Activated naive CD8-positive, alpha-beta T cell treated with anti-CD3 and anti-CD28 coated beads for 36 hours (primary cell): ENCODE measurements at regions not wholly inside any gene's neighbourhood (a gene's known extent, or its start where the extent isn't known, plus 50 kb on each side); places are given as distances from the start of the nearest gene placed in this dataset.

ENCODE experiments used
- DNase-seq: peaks from one replicate; pipeline ENCODE4 v3.0.0; 2021
- H3K27ac Mint-ChIP-seq: one replicate; pipeline ENCODE4 v1.8.0; 2022; ENCODE audit warnings: mild to moderate bottlenecking, moderate library complexity, mixed read lengths
- H3K27me3 Mint-ChIP-seq: one replicate; pipeline ENCODE4 v1.8.0; 2022; ENCODE audit warnings: mild to moderate bottlenecking, mixed read lengths
- H3K36me3 Mint-ChIP-seq: one replicate; pipeline ENCODE4 v1.8.0; 2021; ENCODE audit warnings: mild to moderate bottlenecking, mixed read lengths
- H3K4me1 Mint-ChIP-seq: one replicate; pipeline ENCODE4 v1.8.0; 2021; ENCODE audit warnings: mixed read lengths
- H3K4me3 Mint-ChIP-seq: one replicate; pipeline ENCODE4 v1.8.0; 2022; ENCODE audit warnings: mild to moderate bottlenecking, moderate library complexity, mixed read lengths
- H3K9me3 Mint-ChIP-seq: one replicate; pipeline ENCODE4 v1.8.0; 2022; ENCODE audit warnings: mixed read lengths

DNA sequence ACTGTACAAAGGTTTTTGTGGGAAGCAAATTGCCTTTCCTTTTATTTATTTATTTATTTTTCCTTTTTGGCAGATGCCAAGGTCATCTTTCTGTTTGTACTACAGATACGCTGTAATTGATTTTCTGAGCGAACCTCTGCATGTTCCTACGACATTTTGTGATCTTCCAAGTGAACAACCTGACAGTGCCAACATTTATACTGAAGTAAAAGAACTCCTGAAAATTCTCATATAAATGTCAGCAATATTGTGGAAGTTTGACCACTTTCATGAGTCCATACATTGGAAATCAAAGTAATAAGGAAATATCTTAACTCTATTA is 86.8 kb upstream of the EEPD1 start:
- H3K27ac Mint-ChIP-seq = no peak overlapping the region
- no peaks in the 10 kb centered on the region for H3K9me3 Mint-ChIP-seq
- H3K4me1 Mint-ChIP-seq = no peaks in the 10 kb centered on the region
- H3K27me3 Mint-ChIP-seq = no peaks in the 10 kb centered on the region
- H3K36me3 Mint-ChIP-seq = no peaks in the 10 kb centered on the region
- H3K4me3 Mint-ChIP-seq = no peak overlapping the region
- DNase-seq = no peak

DNA sequence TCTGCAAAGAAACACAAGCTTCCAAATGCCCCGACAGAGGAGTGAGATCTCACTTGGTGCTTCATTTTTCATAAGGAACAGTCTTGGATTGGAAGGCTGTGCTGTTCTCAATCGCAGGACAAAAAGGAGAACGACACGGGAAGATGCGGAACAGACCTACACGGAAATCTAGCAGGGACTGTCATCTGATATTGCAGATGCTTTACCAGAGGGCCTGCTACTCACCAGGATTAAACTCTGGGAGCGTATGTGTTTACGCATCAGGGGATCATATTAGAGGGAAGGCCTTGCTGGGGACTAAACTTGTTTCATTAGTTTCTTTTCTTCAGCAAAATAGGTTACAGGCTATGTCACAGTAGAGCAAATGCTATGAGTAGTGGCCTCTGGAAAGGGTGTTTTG is 82.8 kb upstream of the EEPD1 start:
- Mint-ChIP-seq H3K36me3 (no peaks in the 10 kb centered on the region), H3K4me3 (no peak overlapping the region), H3K9me3 (no peaks in the 10 kb centered on the region), H3K4me1 (no peaks in the 10 kb centered on the region), H3K27ac (no peak overlapping the region), H3K27me3 (no peaks in the 10 kb centered on the region)
- DNase-seq = no peak

- H3K27me3 Mint-ChIP-seq = no peaks in the 10 kb centered on the region
- no peak overlapping the region for H3K4me3 Mint-ChIP-seq
- H3K27ac Mint-ChIP-seq = no peak overlapping the region
- no peaks in the 10 kb centered on the region for H3K9me3 Mint-ChIP-seq
- H3K4me1 Mint-ChIP-seq = no peaks in the 10 kb centered on the region
- H3K36me3 Mint-ChIP-seq = no peaks in the 10 kb centered on the region
- DNase-seq = no peak
These were observed 81.4 kb upstream of the EEPD1 start for GRCh38 chr7:36071605-36072004.

GRCh38 chr7:36072620-36073019 is 80.4 kb upstream of the EEPD1 start:
- no peak for DNase-seq
- Mint-ChIP-seq H3K4me3 (no peak overlapping the region), H3K36me3 (no peaks in the 10 kb centered on the region), H3K27ac (no peak overlapping the region), H3K4me1 (no peaks in the 10 kb centered on the region), H3K9me3 (no peaks in the 10 kb centered on the region), H3K27me3 (no peaks in the 10 kb centered on the region)

DNA sequence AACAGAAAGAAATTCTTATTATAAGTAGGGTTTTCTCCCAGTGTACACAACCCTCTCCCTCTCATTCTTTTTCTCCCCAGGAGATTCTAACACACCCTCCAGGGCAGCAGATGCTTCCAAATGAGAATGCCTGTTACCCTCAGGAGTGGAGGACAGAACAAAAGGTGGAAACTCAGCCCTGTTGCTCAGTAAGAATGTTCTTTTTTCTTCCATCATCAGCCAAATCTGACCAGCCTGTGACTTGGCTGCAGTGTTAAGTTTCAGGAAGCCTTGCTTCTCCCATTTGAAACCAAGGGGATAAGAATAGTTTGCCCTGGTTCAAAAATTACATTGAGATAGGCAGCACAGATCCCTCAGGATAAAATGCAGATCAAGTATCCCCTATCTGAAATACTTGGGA is 77.5 kb upstream of the EEPD1 start:
- H3K27ac Mint-ChIP-seq = no peak overlapping the region
- no peak overlapping the region for H3K4me3 Mint-ChIP-seq

GRCh38 chr7:36076074-36076473 is 77.0 kb upstream of the EEPD1 start:
- no peak for DNase-seq
- H3K36me3 Mint-ChIP-seq = no peaks in the 10 kb centered on the region
- no peaks in the 10 kb centered on the region for H3K27me3 Mint-ChIP-seq
- H3K9me3 Mint-ChIP-seq = no peaks in the 10 kb centered on the region
- H3K4me3 Mint-ChIP-seq = no peak overlapping the region
- no peaks in the 10 kb centered on the region for H3K4me1 Mint-ChIP-seq
- no peak overlapping the region for H3K27ac Mint-ChIP-seq

More for the DNA sequence above, 77.5 kb upstream of the EEPD1 start:
- no peaks in the 10 kb centered on the region for H3K27me3 Mint-ChIP-seq
- H3K4me1 Mint-ChIP-seq = no peaks in the 10 kb centered on the region
- no peaks in the 10 kb centered on the region for H3K36me3 Mint-ChIP-seq
- no peaks in the 10 kb centered on the region for H3K9me3 Mint-ChIP-seq
- no peak for DNase-seq

GRCh38 chr7:36078816-36079360 is 74.2 kb upstream of the EEPD1 start:
- no peak overlapping the region for H3K27ac Mint-ChIP-seq
- no peaks in the 10 kb centered on the region for H3K4me1 Mint-ChIP-seq
- no peak overlapping the region for H3K4me3 Mint-ChIP-seq
- no peaks in the 10 kb centered on the region for H3K27me3 Mint-ChIP-seq
- no peak for DNase-seq
- no peaks in the 10 kb centered on the region for H3K36me3 Mint-ChIP-seq
- H3K9me3 Mint-ChIP-seq = no peaks in the 10 kb centered on the region

GRCh38 chr7:36079446-36080025 is 73.5 kb upstream of the EEPD1 start:
- DNase-seq = no peak
- H3K27me3 Mint-ChIP-seq = no peaks in the 10 kb centered on the region
- H3K4me1 Mint-ChIP-seq = no peaks in the 10 kb centered on the region
- no peak overlapping the region for H3K4me3 Mint-ChIP-seq
- no peaks in the 10 kb centered on the region for H3K9me3 Mint-ChIP-seq
- H3K36me3 Mint-ChIP-seq = no peaks in the 10 kb centered on the region
- H3K27ac Mint-ChIP-seq = no peak overlapping the region

- no peak overlapping the region for H3K27ac Mint-ChIP-seq
- no peaks in the 10 kb centered on the region for H3K4me1 Mint-ChIP-seq
- H3K27me3 Mint-ChIP-seq = no peaks in the 10 kb centered on the region
- no peak for DNase-seq
- no peaks in the 10 kb centered on the region for H3K9me3 Mint-ChIP-seq
- no peaks in the 10 kb centered on the region for H3K36me3 Mint-ChIP-seq
- H3K4me3 Mint-ChIP-seq = no peak overlapping the region
These were observed 72.2 kb upstream of the EEPD1 start for GRCh38 chr7:36080843-36081242.

DNA sequence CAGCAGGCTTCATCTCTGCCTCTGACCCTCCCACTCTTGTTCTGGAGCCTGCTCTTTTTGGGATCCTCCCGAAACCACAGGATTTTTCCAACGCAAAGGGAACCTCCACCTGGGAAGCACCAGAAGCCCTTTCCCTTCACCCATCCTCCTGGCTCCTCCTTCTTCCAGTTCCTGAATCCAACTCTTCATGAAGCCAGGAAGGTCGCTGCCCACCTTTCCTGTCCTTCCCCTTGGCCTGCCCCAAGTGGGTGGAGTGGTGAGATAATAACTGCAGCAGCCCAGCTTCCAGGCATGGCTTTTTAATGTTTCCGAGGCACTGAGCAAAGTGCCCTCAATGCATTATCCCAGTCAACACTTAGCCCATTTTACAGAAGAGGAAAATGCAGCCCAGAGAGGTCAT is 70.8 kb upstream of the EEPD1 start:
- no peaks in the 10 kb centered on the region for H3K36me3 Mint-ChIP-seq
- no peaks in the 10 kb centered on the region for H3K9me3 Mint-ChIP-seq
- no peak overlapping the region for H3K4me3 Mint-ChIP-seq
- H3K27ac Mint-ChIP-seq = no peak overlapping the region
- no peak for DNase-seq
- no peaks in the 10 kb centered on the region for H3K27me3 Mint-ChIP-seq
- no peaks in the 10 kb centered on the region for H3K4me1 Mint-ChIP-seq

- H3K9me3 Mint-ChIP-seq = no peaks in the 10 kb centered on the region
- no peak for DNase-seq
- no peaks in the 10 kb centered on the region for H3K36me3 Mint-ChIP-seq
- no peaks in the 10 kb centered on the region for H3K27me3 Mint-ChIP-seq
- H3K4me3 Mint-ChIP-seq = no peak overlapping the region
- H3K27ac Mint-ChIP-seq = no peak overlapping the region
- H3K4me1 Mint-ChIP-seq = no peaks in the 10 kb centered on the region
These were observed 70.1 kb upstream of the EEPD1 start for GRCh38 chr7:36082910-36083309.

DNA sequence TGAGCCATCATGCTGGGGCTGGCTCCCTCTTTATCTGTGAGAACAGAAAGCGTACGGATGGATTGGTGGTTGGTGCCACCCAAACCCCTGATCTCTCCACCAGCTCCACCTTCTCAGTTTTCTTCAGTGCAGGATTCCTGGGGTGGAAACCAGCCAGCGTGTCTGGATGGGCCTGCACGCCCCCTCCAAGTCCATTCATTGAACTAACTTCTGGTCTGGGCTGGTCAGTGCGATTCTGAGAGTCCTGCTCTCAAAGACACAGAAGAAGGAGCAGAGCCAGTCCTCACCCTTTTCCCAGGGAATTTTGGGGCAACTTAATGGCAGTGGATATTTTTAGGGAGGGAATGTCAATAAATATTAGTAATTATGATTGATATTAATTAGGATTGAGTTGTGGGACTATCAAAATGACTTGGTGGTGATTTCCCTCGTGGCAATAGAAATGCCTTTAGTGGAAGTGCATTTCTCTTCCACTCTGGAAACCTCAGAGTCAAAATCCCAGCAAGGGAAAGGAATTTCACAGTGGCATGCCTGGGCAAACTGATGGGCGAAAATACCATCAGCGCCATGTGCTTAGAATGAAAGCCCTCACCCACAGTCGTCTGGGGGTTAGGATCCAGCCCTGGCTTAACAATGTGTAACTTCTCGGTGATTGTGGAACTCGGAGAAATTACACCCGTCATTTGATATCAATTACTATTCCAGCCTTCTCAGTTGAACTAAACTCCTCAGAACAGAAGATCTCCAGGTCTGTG is 69.3 kb upstream of the EEPD1 start:
- H3K36me3 Mint-ChIP-seq = no peaks in the 10 kb centered on the region
- H3K9me3 Mint-ChIP-seq = no peaks in the 10 kb centered on the region
- no peak for DNase-seq
- H3K4me3 Mint-ChIP-seq = no peak overlapping the region
- no peak overlapping the region for H3K27ac Mint-ChIP-seq
- no peaks in the 10 kb centered on the region for H3K4me1 Mint-ChIP-seq
- no peaks in the 10 kb centered on the region for H3K27me3 Mint-ChIP-seq

DNA sequence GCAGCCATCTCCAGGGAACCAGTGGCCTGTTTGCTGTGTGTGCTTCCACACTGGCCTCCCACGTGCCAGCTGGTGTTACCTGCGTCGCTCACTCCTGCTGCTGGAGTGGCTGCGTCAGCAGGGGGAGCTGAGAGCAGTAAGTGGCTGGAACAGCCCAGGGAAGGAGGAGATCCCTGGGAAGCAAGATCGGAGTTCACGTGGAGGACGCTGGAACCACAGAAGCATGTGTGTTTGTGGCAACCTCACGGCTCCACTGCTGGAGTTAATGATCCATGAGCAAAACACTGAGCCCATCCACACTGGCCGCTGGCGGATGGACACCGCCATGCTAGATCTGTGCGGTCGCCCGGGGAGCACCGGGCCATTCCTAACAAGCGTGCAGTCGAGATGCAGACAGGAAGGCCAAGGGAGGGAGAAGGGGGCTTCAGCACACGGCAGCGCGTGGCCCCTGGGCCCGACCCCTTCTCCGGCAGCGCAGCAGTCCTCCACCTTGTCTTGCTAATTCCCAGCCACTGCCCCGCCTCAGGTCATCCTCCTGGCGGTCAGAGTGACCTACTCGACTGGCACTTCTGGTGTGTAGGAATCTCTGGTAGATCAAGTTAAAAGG is 68.5 kb upstream of the EEPD1 start:
- H3K36me3 Mint-ChIP-seq = no peaks in the 10 kb centered on the region
- DNase-seq = no peak
- H3K9me3 Mint-ChIP-seq = no peaks in the 10 kb centered on the region
- no peak overlapping the region for H3K4me3 Mint-ChIP-seq
- no peaks in the 10 kb centered on the region for H3K4me1 Mint-ChIP-seq
- no peaks in the 10 kb centered on the region for H3K27me3 Mint-ChIP-seq
- no peak overlapping the region for H3K27ac Mint-ChIP-seq

DNA sequence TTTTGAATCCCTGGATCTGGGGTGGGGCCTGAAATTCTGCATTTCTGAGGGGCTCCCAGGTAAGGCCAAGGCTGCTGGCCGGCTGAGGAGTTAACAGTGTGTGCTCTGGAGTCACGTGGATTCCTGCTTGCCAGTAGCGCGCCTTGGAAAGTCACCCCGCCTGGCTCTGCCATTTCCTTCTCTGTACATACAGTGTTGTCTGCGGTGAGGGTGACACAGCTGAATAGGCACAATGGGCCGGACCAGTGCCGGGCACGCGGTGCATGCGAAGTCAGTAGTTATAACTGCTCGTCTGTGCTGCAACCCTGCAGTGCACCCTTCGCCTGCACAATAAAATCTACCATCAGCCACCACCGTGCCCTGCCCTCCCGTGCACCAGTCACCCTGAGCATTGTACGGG is 68.0 kb upstream of the EEPD1 start:
- Mint-ChIP-seq H3K36me3 (no peaks in the 10 kb centered on the region), H3K4me1 (no peaks in the 10 kb centered on the region), H3K27ac (no peak overlapping the region), H3K27me3 (no peaks in the 10 kb centered on the region), H3K4me3 (no peak overlapping the region), H3K9me3 (no peaks in the 10 kb centered on the region)
- DNase-seq = no peak

- Mint-ChIP-seq H3K27me3 (no peaks in the 10 kb centered on the region), H3K27ac (no peak overlapping the region), H3K4me3 (no peak overlapping the region), H3K36me3 (no peaks in the 10 kb centered on the region), H3K4me1 (no peaks in the 10 kb centered on the region), H3K9me3 (no peaks in the 10 kb centered on the region)
- DNase-seq = no peak
These were observed 66.5 kb upstream of the EEPD1 start for GRCh38 chr7:36086571-36086970.

DNA sequence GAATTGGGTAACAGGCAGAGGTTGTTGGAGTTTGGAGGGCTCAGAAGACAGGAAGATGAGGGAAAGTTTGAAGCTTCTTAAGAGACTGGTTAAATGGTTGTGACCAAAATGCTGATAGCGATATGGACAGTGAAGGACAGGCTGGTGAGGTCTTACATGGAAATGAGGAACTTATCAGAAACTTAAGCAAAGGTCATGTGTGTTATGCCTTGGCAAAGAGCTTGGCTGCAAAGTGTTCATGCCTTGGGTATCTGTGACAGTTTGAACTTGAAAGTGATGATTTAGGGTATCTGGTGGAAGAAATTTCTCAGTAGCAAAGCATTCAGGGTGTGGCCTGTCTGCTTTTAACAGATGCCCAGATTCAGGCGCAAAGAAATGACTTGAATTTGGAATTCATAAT is 64.5 kb upstream of the EEPD1 start:
- no peak overlapping the region for H3K4me3 Mint-ChIP-seq
- H3K27ac Mint-ChIP-seq = no peak overlapping the region
- no peak for DNase-seq
- H3K27me3 Mint-ChIP-seq = no peaks in the 10 kb centered on the region
- no peaks in the 10 kb centered on the region for H3K4me1 Mint-ChIP-seq
- H3K9me3 Mint-ChIP-seq = no peaks in the 10 kb centered on the region
- no peaks in the 10 kb centered on the region for H3K36me3 Mint-ChIP-seq
